Stimulated activated CD8-positive, alpha-beta memory T cell treated with anti-CD3 and anti-CD28 coated beads, Interleukin-15, amount 100 ng/mL, for 48 hours (primary cell): ENCODE measurements at regions not wholly inside any gene's neighbourhood (a gene's known extent, or its start where the extent isn't known, plus 50 kb on each side); places are given as distances from the start of the nearest gene placed in this dataset.
"Not testable (repeated sequence)": the region's sequence is repeated elsewhere in the genome, so short reads cannot be mapped to it uniquely, and the experiment has no call there.

ENCODE experiments used
- DNase-seq, 2 donors: peaks; one replicate each; pipeline ENCODE4 v3.0.0-alpha.2; 2020; ENCODE audit warnings: low read depth in 2 of 2

DNA sequence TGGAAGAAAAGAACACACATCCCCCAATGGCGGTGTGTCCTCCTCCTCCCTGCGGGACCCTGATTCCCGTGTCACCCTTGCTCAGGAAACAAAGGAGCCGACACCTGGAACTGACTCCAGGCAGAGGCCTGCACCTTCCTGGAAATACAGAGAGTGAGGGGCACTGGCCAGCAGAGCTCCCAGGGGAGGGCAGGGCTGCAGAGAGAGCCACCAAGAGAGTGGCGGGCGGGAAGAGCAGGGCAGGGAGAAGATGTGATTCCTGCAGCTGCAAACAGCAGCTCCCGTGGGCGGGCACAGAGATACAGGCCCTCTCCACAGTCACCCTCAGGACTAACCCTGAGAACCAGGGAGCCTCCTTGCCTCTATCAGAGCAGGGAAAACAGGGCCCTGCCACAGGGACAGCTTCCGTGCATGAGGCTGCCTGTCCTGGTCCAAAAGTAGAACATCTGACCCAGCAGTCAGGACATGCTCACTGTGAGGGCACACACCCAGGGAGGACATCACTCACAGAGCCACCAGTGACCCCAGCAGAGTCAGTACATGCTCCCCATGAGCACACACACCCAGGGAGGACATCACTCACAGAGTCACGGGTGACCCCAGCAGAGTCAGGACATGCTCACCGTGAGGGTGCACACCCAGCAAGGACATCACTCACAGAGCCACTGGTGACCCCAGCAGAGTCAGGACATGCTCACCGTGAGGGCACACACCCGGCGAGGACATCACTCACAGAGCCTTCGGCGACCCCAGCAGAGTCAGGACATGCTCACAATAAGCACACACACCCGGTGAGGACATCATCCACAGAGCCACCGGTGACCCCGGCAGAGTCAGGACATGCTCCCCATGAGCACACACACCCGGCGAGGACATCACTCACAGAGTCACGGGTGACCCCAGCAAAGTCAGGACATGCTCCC is 193.1 kb downstream of the DLL1 start:
- no peak for DNase-seq

DNA sequence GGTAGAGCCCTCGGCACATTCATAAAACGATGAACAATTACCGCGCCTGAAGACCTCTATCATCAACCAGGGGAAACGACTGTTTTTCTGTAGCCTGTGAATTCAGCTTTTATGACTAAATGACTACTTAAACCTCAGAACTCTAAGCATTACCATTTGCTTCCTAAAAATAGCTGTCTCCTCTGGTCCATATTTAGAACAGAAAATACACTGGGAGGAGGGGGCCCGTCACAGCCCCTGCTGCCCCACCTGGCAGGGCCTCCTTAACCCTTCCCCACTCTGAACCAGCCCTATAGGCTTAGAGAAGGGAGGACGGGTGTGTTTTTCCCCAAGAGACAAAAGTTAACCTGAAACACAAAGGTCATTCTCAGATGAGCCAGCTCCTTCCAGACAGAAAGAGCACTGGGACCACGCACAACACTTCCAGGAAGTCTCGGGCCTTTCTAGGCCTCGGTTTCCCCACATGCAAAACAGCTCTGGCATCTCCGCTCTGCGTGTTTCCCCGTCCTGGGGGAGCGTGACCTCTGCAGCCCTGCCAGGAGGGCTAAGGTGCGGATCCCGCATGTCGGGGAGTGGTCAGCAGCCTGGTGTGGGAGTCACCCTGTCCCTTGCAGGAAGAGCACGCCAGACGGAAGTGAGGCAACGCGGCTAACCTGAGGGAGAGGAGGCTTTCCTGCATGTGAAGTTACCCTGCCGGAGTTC is 193.9 kb downstream of the DLL1 start:
- no peak for DNase-seq

DNA sequence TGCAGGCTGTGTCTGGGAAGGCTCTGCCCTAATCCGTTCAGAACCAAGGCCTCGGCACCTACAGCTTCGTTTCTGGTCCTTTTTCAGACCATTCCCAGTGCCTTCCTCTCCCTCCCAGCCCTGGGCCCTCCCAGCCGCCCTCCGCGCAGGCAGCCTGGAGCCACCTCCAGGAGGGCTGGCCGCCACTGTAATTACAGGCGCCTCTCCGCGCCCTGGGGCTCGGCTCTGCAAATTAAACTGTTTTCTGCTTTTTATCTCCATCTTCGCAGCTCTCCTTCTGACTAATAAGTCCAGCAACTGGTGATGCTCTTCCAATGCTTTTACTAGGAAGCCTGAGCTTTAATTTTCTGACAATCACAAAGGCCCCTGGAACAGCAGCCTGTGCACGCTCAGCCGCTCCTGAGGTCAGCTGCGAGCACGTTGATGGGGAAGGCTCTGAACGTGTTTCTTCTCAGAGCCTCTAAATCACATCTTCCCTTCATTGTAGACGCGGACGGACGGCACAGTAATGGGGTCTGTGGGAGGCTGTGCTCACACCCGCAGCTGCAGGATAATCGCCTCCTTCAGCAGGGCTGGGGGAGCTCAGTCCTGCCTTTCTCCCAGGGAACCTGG is 194.6 kb downstream of the DLL1 start:
- DNase-seq, result no peak

DNA sequence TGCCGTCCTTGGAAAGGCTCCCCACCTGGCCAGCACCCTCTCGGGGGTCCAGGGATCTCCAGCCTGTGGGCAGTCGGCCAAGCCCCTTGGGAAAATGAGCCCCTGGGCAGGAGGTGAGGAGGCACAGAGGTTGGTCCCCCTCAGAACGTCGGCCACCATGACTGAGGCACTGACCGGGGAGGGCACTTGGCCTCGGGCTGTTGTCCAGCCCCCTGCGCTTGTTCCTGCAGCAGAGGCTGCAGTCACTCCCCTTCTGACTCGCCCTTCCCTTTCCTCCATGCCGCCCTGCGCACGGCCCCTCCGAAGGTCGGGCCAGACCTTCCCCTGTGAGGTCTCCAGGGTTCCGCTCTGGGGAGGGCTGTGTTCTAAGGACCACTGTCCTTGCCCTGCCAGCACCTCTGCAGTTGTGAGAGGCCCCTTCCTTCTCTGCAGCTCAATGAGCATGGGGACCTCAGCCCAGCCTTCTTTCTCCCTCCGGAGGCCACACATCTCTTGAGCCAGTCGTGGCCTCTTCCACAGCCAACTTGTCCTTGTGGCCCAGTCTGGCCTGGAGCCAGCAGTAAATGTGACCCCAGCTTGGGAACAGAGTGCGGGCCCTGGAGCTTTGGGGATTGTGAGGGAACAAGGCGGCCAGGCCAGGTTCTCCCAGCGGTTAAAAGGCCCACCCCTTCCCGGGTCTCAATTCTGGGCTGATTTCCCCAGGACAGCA is 195.5 kb downstream of the DLL1 start:
- DNase-seq, result no peak

DNA sequence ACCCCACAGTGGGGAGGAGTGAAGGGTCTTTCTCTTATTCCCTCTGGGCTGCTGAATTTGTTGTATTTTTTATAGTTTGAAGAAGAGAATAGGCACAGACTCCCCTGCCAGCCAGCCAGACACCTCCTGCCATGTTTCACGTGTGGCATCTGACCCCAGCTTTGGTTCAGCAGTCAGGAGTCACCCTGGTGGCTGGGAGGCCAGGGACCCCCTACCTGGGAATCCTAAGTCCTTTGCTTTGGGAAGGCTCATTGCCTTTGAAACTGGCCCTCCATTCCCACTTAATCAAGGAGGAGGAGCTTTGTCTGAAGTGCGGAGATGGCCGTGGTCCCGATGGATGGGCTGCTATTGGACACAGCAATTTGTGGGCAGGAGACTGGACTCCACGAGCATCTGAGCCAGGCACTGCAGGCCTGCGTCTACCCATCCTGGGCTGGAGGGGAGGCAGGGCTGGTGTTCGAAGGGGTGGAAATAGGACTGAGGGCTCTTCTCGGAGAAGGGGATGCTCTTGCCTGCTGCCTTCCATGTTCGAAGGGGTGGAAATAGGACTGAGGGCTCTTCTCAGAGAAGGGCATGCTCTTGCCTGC is 196.1 kb downstream of the DLL1 start:
- no peak for DNase-seq

DNA sequence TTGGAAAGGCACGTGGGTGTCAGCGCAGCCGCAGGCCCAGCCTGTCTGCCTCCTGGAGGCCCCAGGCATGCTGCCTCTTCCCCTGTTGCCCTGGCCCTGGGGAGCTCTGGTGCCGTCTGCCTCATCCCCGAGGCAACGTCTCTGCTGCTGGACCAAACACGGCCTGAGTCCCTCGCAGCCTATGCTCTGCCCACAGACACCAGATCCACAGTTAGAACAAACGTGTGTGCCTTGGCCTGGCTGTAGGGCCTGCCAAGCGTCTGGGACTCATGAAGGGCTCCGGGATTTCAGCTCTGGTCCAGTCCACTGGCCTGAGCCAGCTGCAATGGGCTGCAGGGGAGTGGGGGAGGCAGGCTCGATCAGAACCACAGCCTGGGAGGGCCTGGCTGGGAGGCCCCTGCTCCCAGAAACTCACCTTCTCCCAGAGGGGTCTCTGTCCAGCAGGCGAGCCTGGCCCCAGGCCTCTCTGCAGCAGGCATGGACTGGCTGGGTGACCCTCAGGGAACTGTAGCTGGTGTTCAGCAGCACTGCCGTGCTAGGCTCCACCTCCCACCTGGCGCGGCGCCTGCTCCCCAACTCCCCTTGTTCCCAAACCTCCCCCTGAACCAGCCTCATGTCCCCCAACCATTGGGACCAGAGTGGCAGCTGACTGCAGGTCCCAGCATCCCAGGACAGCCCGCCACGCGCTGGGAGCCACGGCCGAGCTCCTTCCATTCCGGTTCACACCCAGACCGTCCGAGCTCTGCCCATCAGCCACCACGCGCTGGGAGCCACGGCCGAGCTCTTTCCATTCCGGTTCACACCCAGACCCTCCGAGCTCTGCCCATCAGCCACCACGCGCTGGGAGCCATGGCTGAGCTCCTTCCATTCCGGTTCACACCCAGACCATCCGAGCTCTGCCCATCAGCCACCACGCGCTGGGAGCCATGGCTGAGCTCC is 197.0 kb downstream of the DLL1 start:
- no peak for DNase-seq

DNA sequence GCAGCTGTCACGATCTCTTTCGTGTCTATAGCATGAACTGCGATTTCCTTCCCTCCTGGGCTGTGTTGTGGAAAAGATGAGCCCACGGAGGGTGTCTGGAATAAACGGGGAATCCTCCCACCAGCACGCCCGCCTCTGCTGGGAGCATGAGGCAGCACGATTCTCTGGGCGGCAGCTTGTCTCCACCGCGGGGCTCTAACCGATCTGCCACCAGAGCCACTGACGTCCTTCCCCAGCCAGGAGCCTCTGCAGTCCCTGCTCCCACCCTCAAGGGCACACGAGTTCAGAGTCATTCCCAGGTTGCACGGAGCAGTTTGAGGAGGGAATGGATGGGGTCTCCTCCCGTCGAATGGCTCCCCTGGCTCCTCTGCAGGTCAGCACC is 197.6 kb downstream of the DLL1 start:
- DNase-seq, result no peak

DNA sequence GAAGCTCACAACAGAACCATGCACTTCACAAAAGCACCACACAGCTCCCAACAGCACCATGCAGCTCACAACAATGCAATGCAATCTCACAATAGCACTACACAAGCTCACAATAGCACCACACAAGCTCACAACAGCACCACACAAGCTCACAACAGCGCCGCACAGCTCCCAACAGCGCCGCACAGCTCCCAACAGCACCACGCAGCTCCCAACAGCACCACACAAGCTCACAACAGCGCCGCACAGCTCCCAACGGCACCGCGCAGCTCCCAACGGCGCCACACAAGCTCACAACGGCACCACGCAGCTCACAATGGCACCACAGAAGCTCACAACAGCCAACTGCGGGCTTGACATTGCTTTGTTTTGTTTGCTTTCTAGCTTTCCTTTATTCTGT is 198.1 kb downstream of the DLL1 start:
- no peak for DNase-seq

DNA sequence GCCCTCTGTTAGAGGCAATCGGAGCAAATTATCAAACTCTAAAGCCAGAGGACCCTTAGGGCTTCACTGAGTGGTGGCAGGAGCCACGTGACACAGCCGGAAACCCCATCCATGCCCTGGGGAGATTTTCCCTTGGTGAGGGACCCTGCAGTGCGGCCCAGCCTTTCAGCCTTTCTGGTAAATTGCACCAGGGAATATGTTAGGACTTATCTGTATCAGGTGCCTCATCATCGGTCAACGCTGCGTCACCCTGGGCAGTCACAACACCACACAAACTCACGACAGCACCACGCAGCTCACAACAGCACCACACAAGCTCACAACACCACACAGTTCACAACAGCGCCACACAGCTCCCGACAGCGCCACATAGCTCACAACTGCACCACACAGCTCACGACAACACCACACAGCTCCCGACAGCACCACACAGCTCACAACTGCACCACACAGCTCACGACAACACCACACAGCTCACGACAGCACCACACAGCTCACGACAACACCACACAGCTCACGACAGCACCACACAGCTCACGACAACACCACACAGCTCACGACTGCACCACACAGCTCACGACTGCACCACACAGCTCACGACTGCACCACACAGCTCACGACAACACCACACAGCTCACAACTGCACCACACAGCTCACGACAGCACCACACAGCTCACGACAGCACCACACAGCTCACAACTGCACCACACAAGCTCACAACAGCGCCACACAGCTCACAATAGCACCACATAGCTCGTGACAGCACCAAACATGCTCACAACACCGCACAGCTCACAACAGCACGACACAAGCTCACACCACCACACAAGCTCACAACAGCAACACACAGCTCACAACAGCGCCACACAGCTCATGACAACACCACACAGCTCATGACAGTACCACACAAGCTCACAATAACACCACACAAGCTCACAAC is 199.0 kb downstream of the DLL1 start:
- DNase-seq, result no peak

DNA sequence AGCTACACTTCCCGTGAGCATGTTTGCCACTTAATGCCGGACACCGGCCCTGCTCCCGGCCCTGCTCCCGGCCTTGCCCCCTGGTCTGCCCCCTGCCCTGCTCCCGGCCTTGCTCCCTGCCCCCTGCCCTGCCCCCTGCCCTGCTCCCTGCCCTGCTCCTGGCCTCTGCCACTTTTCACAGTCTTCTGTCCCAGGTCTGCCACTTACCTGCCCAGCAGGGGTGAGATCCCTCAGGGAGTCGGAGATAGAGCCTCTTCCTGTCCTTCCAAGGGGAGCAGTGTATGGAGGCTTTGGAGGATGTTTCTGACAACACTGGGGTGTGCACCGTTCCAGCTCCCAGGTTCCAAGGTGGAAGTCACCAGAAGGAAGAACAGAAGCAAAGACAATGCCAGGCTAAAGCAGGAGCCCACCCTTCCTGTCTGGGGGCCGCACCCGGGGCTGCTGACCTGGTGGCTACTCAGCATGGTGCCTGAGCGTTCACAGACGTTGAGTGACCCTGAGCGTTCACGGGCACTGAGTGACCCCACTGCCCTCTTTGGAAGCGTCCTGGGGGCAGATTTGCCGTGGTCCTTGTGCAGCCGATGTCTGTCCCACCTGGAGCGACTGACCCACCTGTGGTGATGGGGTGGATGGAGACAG is 199.8 kb downstream of the DLL1 start:
- no peak for DNase-seq

DNA sequence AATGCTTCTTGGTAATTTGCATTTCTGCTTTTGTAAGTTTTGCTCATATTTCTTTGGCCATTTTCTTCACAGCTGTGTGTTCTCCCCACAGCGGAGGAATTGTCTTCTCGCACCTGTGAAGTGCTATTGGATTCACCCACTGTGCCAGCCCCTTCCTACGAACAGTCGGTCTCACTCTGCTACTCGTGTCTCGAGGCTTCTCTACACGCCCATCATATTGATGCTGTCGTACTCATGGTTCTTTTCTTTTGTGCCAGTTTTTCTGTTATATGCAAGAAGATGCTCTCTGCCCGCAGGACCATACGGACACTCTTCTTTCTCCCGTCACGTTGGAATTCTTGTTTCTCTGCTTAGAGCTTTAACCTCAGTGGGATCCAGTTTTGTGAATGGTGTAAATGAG is 200.3 kb downstream of the DLL1 start:
- DNase-seq, result no peak

DNA sequence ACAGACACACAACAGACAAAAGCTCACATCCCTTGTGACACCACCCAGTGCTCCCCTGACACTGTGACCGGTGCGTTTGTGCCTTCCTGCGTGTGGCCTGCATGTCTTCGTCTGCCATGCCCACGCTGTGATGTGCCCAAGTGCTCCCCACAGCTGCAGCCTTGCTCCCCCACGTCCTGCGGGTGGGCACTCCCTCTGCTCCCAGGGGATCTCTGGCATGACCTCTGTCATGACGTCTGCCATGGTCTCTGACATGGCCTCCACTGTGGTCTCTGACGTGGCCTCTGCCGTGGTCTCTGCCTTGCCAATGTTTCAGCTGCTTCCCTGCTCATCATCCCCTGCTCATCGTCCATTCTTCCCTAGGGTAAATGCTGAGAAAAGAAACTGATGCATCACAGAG is 200.9 kb downstream of the DLL1 start:
- no peak for DNase-seq

DNA sequence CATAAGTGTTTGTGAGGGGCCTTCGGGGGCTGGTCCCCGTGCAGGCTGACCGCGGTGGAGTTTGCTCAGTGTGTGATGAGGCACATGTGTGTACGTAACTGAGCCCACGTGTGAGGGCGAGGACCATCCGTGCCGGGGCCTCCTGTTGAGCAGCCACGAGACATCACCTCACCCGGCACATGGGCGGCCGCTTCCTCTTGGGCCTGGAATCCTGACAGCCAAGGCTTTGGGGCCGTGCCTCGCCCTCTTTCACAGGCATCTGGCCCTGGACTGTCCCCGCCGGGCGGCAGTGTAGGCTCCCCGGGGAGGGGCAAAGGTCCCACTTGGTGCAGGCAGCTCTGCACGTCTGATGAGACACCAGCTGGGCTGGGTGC is 202.3 kb downstream of the DLL1 start:
- DNase-seq, result no peak

DNA sequence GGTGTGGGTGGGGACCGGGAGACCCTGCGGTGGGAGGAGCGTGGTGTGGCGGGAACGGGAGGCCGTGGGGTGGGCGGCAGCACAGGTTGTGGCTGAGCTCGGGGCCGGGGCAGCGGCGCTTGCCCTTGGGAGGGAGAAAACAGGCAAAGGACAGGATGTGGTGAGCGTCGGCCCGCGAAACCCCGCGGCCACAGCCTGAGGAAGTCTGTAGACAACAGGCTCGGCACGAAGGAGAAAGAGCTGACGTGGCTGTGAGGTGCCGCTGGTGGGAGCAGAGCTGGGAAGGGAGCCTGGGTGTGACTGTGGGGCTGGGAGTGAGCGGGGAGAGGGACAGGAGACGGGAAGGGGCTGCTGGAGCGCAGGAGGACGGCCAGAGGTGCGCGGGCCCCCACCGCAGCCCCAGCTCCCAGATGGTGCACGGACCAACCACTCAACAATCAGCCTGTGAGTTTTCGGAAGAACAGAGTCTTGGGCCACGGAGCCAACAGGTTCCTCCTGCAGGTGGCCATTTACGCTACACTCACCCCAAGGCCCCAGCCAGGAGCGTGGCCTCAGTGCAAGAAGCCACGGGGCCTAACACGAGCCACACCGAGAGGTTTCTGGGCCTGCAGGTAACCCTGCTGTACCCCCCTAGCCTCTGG is 202.8 kb downstream of the DLL1 start:
- DNase-seq, result peak; percentile 55 to 59

DNA sequence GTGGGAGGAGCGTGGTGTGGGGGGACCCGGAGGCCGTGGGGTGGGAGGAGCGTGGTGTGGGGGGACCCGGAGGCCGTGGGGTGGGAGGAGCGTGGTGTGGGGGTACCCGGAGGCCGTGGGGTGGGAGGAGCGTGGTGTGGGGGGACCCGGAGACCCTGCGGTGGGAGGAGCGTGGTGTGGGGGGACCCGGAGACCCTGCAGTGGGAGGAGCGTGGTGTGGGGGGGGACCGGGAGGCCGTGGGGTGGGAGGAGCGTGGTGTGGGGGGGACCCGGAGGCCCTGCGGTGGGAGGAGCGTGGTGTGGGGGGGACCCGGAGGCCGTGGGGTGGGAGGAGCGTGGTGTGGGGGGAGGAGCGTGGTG is 203.5 kb downstream of the DLL1 start:
- not testable (repeated sequence) for DNase-seq

DNA sequence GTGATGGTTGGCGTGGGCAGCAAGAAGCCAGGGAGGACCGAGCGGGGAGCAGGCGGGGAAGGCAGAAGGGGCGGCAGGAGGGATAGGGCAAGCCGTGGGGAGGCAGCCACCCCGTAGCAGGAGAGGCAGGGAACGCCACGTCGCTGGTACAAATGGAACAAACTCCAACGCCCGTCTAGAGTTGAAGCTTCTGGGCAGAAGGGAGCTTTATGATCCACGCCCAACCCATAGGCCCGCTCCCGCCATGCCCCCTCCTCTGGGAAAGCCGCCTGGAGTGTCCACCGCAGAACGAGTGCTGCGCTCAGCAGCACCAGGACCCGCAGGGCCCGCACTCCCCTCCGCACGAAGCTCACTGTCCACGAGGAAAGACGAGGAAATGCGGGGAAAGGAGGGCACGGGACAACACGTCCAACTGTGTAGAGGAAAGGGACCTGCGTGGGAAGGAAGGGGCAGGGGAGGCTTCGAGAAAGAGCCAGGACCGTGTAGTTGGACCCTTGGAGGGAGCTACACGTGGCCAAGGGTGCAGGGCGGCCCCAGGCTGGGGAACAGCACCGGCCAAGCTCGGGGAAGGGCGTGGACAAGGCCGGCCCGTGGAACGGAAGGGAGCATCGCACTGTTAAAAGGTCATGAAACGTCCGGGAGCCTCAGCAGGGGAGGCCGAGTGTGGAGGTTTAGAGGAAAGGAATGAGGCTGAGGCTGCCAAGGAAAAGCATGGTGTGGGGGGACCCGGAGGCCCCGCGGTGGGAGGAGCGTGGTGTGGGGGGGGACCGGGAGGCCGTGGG is 204.0 kb downstream of the DLL1 start:
- no peak for DNase-seq

DNA sequence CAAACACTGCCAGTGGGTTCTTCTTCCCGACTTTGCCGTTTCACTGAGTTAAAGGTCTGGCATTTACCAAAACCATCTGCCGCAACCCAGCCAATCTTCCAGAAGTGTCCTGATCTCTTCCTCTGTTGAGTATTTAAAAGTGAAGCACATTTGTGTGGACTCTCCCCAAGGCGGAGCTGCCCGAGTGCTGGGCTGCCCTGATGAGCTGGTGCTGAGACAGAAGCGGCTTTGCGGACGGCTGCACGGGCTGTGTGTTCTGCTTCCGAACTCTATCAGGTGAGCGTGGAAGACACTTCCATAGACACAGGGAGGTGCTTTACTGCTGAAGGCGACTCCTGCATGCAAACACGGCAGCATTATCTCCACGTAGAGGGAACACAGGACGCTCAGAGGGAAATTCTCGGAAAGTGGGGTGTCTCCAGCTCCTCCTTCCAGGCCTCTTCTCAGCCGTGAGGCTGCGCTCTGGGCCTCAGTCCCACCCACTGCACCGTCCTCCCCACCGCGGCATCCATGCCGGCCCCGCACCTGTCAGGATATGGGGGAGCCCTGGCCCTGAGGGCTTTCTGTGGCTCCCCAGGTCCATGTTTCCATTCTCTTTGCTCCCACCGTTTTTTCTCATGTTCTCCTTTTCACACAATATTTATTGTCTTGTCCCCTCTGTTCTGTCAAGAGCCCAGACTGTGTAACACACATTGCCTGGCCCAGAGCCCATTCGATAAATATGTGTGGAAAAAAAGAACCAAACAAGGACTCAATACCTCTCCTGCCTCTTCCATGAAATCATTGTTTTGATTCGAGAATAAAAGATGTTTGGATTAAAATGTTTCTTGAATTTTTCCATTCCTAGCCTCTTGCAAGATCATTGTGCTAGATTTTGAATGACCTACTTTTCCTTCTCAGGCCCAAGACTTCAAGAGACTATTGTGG is 205.1 kb downstream of the DLL1 start:
- no peak for DNase-seq
